ENCODE measurements at regions not wholly inside any gene's neighbourhood (a gene's known extent, or its start where the extent isn't known, plus 50 kb on each side); places are given as distances from the start of the nearest gene placed in this dataset.

- Histone ChIP-seq H3K27ac (no peak overlapping the region), H3K9me3 (no peaks in the 10 kb centered on the region), H3K4me1 (peaks cover 0 to 8% (median 0%) of the 10 kb centered on the region in 4 donors), H3K4me3 (no peak overlapping the region), H3K36me3 (no peaks in the 10 kb centered on the region), H3K27me3 (peaks cover 0 to 44% (median 0%) of the 10 kb centered on the region in 3 donors)
- 79 to 92% (median 88%) methylated on average over 6 to 11 of the region's 11 CpGs for WGBS, 5 donors
- no peak for TF ChIP-seq POLR2A (IDR thresholded peaks at IDR 0.05)
- TF ChIP-seq EP300 (IDR thresholded peaks at IDR 0.05): no peak
- TF ChIP-seq POLR2AphosphoS5 (IDR thresholded peaks at IDR 0.05): no peak
- TF ChIP-seq, protein P1, sequence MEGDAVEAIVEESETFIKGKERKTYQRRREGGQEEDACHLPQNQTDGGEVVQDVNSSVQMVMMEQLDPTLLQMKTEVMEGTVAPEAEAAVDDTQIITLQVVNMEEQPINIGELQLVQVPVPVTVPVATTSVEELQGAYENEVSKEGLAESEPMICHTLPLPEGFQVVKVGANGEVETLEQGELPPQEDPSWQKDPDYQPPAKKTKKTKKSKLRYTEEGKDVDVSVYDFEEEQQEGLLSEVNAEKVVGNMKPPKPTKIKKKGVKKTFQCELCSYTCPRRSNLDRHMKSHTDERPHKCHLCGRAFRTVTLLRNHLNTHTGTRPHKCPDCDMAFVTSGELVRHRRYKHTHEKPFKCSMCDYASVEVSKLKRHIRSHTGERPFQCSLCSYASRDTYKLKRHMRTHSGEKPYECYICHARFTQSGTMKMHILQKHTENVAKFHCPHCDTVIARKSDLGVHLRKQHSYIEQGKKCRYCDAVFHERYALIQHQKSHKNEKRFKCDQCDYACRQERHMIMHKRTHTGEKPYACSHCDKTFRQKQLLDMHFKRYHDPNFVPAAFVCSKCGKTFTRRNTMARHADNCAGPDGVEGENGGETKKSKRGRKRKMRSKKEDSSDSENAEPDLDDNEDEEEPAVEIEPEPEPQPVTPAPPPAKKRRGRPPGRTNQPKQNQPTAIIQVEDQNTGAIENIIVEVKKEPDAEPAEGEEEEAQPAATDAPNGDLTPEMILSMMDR (IDR thresholded peaks at IDR 0.05): no peak
- intact Hi-C loops (cut with DNase I; ENCODE audit: low total_unique reads): no loop called here
- no peak for DNase-seq
Measured at GRCh38 chr22:48433647-48434046, 1394.0 kb downstream of the BRD1 start.

- Histone ChIP-seq H3K4me3 (no peak overlapping the region), H3K9me3 (no peaks in the 10 kb centered on the region), H3K4me1 (peaks cover 0 to 8% (median 0%) of the 10 kb centered on the region in 4 donors), H3K27me3 (peaks cover 0 to 50% (median 0%) of the 10 kb centered on the region in 3 donors), H3K27ac (no peak overlapping the region), H3K36me3 (no peaks in the 10 kb centered on the region)
- DNase-seq: no peak
- intact Hi-C loops (cut with DNase I; ENCODE audit: low total_unique reads): no loop called here
- TF ChIP-seq POLR2AphosphoS5 (IDR thresholded peaks at IDR 0.05) (no peak), POLR2A (IDR thresholded peaks at IDR 0.05) (no peak), EP300 (IDR thresholded peaks at IDR 0.05) (no peak)
- TF ChIP-seq, protein P1 (IDR thresholded peaks at IDR 0.05): no peak
- WGBS, 5 donors: 73 to 81% (median 79%) methylated on average over 15 of the region's 15 CpGs
Measured at GRCh38 chr22:48432781-48433518, 1394.7 kb downstream of the BRD1 start.

DNA sequence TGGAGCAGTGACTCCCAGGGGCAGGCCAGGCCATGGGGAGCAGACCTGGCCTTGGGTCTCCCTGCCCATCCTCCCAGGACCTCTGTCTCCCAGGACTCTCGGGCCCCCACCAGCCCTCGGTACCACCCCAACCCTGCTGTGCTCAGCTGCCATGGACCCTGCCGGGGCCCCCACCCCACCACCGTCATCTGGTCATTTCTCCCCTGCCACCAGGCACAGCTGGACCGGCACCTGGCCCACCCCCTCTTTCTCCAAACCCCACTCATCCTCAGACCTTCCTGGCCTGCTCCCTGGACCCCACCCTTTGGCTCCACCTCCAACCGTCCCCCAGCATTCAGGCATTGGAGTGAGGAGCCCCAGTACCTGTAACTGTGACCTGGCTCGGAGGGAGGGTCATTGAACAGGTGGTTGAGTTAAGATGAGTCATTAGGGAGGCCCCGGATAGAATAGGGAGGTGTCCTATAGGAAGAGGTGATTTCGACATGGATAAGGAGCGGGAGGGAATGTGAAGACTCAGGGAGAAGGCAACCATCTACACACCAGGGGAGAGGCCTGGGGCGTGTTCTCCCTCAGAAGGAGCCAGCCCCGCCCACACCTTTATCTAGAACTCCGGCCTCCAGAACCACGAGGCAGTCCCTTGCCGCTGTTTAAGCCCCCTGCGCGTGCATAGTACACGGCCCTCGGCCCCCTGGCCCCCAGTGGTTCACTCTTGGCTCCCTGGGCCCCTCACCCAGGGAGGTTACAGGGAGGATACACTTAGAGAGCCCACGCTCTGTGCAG is 1395.9 kb downstream of the BRD1 start:
- TF ChIP-seq EP300 (IDR thresholded peaks at IDR 0.05) (no peak), POLR2A (IDR thresholded peaks at IDR 0.05) (no peak), POLR2AphosphoS5 (IDR thresholded peaks at IDR 0.05) (no peak)
- TF ChIP-seq, protein P1 (IDR thresholded peaks at IDR 0.05): no peak
- no peak for DNase-seq
- intact Hi-C loops (cut with DNase I; ENCODE audit: low total_unique reads): no loop called here

DNA sequence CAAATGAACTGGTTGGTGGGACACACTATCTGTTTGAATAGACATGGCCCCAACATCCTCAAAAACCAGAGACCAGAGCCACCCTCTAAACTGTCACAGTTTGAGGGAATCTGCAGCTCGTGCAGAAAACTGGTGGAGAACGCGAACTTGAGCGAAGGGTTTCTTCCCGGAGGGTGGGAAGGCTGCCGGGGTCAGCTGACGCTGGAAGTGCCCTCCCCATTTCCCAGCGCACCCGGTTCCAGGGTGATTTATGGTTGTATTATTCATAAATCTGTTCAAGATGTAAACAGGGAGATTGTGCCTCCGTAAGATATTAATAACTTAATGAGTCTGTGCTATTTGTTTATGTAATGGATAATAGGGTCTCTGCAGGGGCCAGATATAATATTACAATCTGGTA is 1396.7 kb downstream of the BRD1 start:
- Histone ChIP-seq H3K4me1 (peaks cover 0 to 8% (median 0%) of the 10 kb centered on the region in 4 donors), H3K9me3 (no peaks in the 10 kb centered on the region), H3K27me3 (peaks cover 0 to 69% (median 0%) of the 10 kb centered on the region in 3 donors), H3K4me3 (no peak overlapping the region), H3K27ac (no peak overlapping the region), H3K36me3 (no peaks in the 10 kb centered on the region)
- TF ChIP-seq POLR2AphosphoS5 (IDR thresholded peaks at IDR 0.05) (no peak), POLR2A (IDR thresholded peaks at IDR 0.05) (no peak), EP300 (IDR thresholded peaks at IDR 0.05) (no peak)
- TF ChIP-seq, protein P1 (IDR thresholded peaks at IDR 0.05): no peak
- WGBS, 5 donors: 61 to 71% (median 66%) methylated on average over 10 of the region's 10 CpGs
- DNase-seq: no peak
- intact Hi-C loops (cut with DNase I; ENCODE audit: low total_unique reads): no loop called here

More for the DNA sequence above, 1395.9 kb downstream of the BRD1 start:
- 54 to 78% (median 64%) methylated on average over 13 to 20 of the region's 20 CpGs for WGBS, 5 donors
- Histone ChIP-seq H3K9me3 (no peaks in the 10 kb centered on the region), H3K4me1 (peaks cover 0 to 8% (median 0%) of the 10 kb centered on the region in 4 donors), H3K27ac (no peak overlapping the region), H3K4me3 (no peak overlapping the region), H3K27me3 (peaks cover 0 to 62% (median 0%) of the 10 kb centered on the region in 3 donors), H3K36me3 (no peaks in the 10 kb centered on the region)
